Jurkat, Clone E6-1 (cell line): ENCODE measurements at regions not wholly inside any gene's neighbourhood (a gene's known extent, or its start where the extent isn't known, plus 50 kb on each side); places are given as distances from the start of the nearest gene placed in this dataset.

Experiments
- DNase-seq: peaks from one replicate; pipeline ENCODE4 v3.0.0-alpha.2; 2011; ENCODE audit warnings: low read depth, low spot score
- H3K4me3 ChIP-seq: 2 replicates; pipeline ENCODE4 v1.5.1; 2011; ENCODE audit warnings: mild to moderate bottlenecking, low read length, control low read depth, moderate library complexity

- H3K4me3 ChIP-seq: no peak overlapping the region
- no peak for DNase-seq
These were observed 157.9 kb upstream of the NRIP1 start for GRCh38 chr21:15222707-15223106.

- DNase-seq: no peak
- no peak overlapping the region for H3K4me3 ChIP-seq
These were observed 159.7 kb upstream of the NRIP1 start for GRCh38 chr21:15224346-15225086.

- no peak for DNase-seq
- no peak overlapping the region for H3K4me3 ChIP-seq
These were observed 163.1 kb upstream of the NRIP1 start for GRCh38 chr21:15227919-15228318.

GRCh38 chr21:15229390-15229789 is 164.6 kb upstream of the NRIP1 start:
- H3K4me3 ChIP-seq: no peak overlapping the region
- no peak for DNase-seq

- no peak for DNase-seq
- H3K4me3 ChIP-seq: no peak overlapping the region
These were observed 168.8 kb upstream of the NRIP1 start for GRCh38 chr21:15233611-15234010.

- H3K4me3 ChIP-seq: no peak overlapping the region
These were observed 171.3 kb upstream of the NRIP1 start for GRCh38 chr21:15236111-15236510.

GRCh38 chr21:15240848-15241247 is 176.0 kb upstream of the NRIP1 start:
- H3K4me3 ChIP-seq: no peak overlapping the region
- no peak for DNase-seq

More at GRCh38 chr21:15236111-15236510, 171.3 kb upstream of the NRIP1 start:
- DNase-seq: no peak

- no peak overlapping the region for H3K4me3 ChIP-seq
These were observed 177.4 kb upstream of the NRIP1 start for GRCh38 chr21:15241997-15242736.

GRCh38 chr21:15242906-15243305 is 178.1 kb upstream of the NRIP1 start:
- no peak overlapping the region for H3K4me3 ChIP-seq
- DNase-seq: no peak

More at GRCh38 chr21:15241997-15242736, 177.4 kb upstream of the NRIP1 start:
- DNase-seq: no peak

- H3K4me3 ChIP-seq: no peak overlapping the region
- no peak for DNase-seq
These were observed 178.6 kb upstream of the NRIP1 start for GRCh38 chr21:15243406-15243805.

GRCh38 chr21:15247613-15248012 is 182.8 kb upstream of the NRIP1 start:
- no peak overlapping the region for H3K4me3 ChIP-seq
- DNase-seq: no peak

- no peak for DNase-seq
- no peak overlapping the region for H3K4me3 ChIP-seq
These were observed 184.6 kb upstream of the NRIP1 start for GRCh38 chr21:15249285-15249993.

GRCh38 chr21:15250384-15250783 is 185.6 kb upstream of the NRIP1 start:
- DNase-seq: no peak
- H3K4me3 ChIP-seq: no peak overlapping the region

GRCh38 chr21:15252431-15252830 is 187.6 kb upstream of the NRIP1 start:
- H3K4me3 ChIP-seq: no peak overlapping the region
- no peak for DNase-seq

GRCh38 chr21:15254111-15254510 is 189.3 kb upstream of the NRIP1 start:
- no peak for DNase-seq
- H3K4me3 ChIP-seq: no peak overlapping the region

- no peak overlapping the region for H3K4me3 ChIP-seq
- no peak for DNase-seq
These were observed 190.5 kb upstream of the NRIP1 start for GRCh38 chr21:15255261-15255660.

- no peak for DNase-seq
- H3K4me3 ChIP-seq: no peak overlapping the region
These were observed 191.0 kb upstream of the NRIP1 start for GRCh38 chr21:15255763-15256162.

GRCh38 chr21:15256996-15257395 is 192.2 kb upstream of the NRIP1 start:
- no peak for DNase-seq

GRCh38 chr21:15257646-15258045 is 192.8 kb upstream of the NRIP1 start:
- DNase-seq: no peak

More at GRCh38 chr21:15256996-15257395, 192.2 kb upstream of the NRIP1 start:
- H3K4me3 ChIP-seq: no peak overlapping the region

GRCh38 chr21:15259824-15260223 is 195.0 kb upstream of the NRIP1 start:
- DNase-seq: no peak
- no peak overlapping the region for H3K4me3 ChIP-seq

More at GRCh38 chr21:15257646-15258045, 192.8 kb upstream of the NRIP1 start:
- H3K4me3 ChIP-seq: no peak overlapping the region
